ENCODE measurements at regions not wholly inside any gene's neighbourhood (a gene's known extent, or its start where the extent isn't known, plus 50 kb on each side); places are given as distances from the start of the nearest gene placed in this dataset.

GRCh38 chr2:19748073-19748375, 153.8 kb downstream of the TTC32 start:
- no peak for DNase-seq (ENCODE audit: low read depth)

DNA sequence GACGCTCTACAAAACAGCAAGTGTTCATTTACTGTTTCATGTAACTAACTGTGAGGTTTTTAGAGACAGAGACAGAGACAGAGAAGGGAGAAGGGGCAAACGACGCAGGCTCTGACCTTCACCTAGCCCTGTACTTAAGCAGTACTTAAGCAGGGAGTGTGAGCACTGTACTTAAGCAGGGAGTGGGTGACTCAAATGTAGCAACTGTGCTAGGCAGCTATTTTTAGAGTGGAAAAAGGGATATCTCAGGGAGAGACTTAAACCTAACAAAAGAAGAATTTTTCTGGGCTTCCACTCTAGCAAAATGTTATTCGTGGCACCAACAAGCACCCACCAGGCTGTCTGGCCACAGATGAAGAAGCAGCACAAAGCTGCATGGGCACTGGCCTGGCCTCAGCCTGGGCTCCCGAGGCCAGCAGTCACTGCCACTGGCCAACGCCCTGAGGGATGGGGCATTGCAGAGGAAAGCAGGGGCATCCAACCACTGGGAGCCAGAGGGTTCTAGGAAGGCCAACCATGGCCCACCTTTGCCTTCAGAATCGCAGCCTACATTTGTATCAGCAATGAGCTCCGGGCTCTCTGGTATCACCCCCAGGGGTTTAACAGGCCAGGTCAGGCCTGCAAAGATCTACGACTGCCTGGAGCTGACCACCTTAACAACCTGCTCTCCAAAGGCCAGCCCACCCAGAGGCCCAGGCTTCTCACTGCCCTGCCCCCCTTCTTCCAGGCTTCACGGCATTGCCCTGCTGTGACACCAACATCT, 154.3 kb downstream of the TTC32 start:
- no peak for DNase-seq (ENCODE audit: low read depth)

DNA sequence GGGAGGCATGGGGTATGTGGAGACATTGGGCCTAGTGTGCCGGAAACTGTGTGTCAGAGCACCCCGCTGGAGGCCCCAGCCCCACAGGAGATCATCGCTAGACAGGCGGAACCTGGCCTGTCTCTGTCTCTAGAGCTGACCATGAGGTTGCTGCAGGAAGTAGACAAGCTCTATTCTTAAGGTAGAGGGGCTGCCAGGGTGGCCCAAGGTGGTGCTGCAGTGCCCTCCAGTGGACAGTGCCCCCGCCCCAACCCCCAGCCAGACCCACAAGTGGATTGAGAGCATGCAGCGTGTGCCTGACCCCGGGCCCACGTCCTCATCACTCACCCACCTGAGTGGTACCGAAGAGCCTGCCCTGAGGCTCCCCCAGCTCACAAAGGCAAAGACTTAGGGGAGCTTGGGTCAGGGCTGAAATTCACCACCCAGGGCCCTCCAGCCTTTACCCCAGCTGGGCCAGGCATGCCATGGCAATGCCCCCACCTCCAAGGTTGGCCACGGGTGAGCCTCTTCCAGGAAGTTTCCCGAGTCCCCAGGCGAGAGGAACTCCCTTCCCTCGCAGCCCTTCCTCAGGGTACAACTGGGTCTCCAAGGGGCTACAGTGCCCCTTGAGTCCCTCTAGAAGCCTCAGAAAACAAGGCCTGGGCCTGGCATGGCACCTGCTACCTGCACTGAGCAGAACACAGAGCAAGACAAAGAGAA, 155.0 kb downstream of the TTC32 start:
- no peak for DNase-seq (ENCODE audit: low read depth)

- DNase-seq (ENCODE audit: low read depth), result no peak
Observed at GRCh38 chr2:19746137-19746600, 155.6 kb downstream of the TTC32 start.

DNA sequence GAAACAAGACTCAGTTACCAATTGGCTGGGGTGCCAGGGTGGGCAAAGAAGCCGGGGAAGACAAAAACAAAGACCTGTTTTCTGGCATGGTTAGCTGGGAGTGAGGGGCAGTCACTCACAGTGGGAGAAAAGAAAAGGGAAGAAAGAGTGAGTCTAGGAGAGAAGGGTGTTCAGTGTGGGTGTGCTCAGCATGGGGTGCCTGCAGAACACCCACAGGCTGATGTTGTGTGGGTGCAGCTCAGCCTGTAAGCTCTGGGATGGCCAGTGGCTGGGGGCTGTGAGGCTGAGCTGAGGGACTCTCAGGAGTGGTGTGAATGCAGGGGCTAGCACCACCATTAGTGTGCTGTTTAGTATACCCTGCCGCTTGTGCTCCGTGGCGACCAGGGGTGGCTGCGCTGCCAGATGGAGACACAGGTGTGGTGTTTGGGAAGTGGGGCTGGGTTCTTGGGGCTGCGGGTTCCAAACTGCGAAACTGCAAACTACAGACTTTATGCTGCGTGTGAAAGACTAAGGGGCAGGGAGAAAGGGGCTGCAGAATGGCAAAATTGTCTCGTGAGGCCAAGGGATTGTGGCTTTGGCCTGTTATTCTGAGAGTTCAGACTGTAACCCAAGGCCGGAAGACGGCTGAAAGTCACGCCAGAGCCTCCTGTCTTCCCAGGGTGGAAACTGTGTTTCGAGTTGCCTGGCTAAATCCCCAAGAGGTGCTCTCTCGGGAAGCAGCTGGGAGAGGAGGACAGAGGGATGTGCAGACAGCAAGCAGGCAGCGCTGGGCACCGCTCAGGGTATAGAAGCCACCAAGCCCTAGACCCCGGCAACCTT, 156.3 kb downstream of the TTC32 start:
- DNase-seq (ENCODE audit: low read depth), result no peak

DNA sequence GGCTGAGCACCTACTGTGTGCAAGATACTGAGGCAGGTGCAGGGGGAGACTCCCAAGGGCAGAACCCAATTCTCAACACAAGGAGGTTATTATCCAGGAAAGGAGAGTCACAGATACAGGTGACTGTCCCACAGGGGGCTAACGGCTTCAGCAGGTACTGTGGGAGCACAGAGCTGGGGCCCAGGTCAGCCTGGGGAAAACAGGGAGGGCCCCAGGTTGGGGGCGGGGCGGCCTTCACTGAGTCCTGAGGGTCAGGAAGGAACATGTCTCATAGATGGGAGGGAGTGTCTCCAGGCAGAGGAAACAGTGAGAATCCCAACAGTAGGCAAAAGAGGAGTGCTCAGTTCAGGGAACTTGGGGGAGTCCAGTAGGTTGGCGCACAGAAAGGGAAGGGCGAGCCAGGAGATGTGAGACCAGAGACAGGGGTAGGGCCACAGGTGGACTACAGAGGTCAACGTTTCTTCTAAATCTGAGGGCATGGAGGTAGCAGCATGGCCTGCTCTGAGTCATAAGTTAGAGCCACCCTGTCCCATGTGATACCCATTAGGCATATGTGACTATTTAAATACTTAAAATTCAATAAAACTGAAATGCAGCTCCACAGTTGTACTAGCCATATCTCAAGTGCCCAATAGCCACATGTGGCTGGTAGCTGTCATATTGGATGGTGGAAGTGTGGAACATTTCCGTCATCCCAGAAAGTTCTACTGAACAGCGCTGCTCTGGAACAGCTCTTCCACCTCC, 157.2 kb downstream of the TTC32 start:
- DNase-seq (ENCODE audit: low read depth), result no peak

GRCh38 chr2:19743641-19744040, 158.1 kb downstream of the TTC32 start:
- DNase-seq (ENCODE audit: low read depth), result no peak

GRCh38 chr2:19742872-19743271, 158.9 kb downstream of the TTC32 start:
- no peak for DNase-seq (ENCODE audit: low read depth)

- no peak for DNase-seq (ENCODE audit: low read depth)
Observed at GRCh38 chr2:19739256-19739655, 162.5 kb downstream of the TTC32 start.

DNA sequence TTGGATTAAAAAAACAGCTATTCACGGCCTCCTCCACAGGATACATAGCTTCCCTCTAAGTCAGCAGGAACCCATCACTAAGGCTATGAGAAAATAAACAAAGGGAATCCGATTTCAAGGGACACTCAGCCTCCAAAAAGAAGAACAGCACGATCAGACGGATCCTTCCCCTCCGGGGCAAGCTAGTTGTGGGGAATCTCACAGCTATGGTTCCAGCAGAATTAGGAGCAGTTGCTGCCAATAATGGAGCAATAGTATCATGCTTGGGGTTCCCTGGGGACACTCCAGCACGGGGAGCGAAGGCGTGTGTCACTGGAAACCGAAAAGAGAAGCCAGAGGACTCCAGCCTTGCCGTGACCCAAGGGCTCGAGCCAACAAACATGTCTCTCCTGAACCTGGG, 163.1 kb downstream of the TTC32 start:
- DNase-seq (ENCODE audit: low read depth), result no peak

GRCh38 chr2:19736191-19736831, 165.5 kb downstream of the TTC32 start:
- no peak for DNase-seq (ENCODE audit: low read depth)

GRCh38 chr2:19733951-19734425, 167.8 kb downstream of the TTC32 start:
- DNase-seq (ENCODE audit: low read depth), result no peak

GRCh38 chr2:19733390-19733789, 168.4 kb downstream of the TTC32 start:
- DNase-seq (ENCODE audit: low read depth), result no peak

DNA sequence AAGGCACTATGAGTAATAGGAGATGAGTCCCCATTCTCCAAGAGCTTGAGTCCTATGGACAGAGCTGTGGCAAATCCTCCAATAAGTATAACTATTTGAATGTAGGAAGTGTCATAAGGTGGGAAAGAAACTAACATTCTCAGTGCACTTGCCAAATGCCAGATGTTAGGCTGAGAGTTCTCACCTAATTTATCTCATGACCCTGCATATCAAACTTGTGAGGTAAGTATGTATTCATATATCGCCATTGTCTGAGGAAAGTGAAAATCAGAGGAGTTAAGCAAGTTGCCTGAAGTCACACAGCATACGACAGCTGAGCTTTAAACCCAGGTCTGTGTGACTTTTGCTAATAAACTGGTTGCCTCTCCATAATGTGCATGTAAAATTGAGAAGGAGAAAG, 169.5 kb downstream of the TTC32 start:
- DNase-seq (ENCODE audit: low read depth), result no peak

- no peak for DNase-seq (ENCODE audit: low read depth)
Observed at GRCh38 chr2:19731515-19731914, 170.3 kb downstream of the TTC32 start.

GRCh38 chr2:19731037-19731436, 170.7 kb downstream of the TTC32 start:
- DNase-seq (ENCODE audit: low read depth), result no peak

DNA sequence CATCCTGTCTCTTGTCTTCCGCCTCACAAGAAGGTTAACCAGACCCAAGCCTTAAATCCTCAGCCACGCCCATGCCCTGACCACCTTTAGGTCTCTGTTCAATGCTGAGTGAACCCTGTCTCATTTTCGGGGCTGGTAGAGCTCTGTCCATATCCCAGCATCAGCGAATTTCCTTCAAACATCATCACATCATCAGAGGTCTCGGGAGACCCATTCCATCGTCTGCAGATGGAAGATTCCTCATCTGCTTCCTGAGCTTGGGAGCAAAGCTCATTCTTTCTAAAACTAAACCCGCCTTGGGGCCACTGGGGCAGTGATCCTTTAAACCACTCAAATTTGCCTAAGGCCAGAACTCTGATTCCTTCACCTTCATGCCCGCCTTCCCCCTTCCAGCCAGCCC, 173.7 kb downstream of the TTC32 start:
- no peak for DNase-seq (ENCODE audit: low read depth)

- no peak for DNase-seq (ENCODE audit: low read depth)
Observed at GRCh38 chr2:19725392-19725791, 176.4 kb downstream of the TTC32 start.

- DNase-seq (ENCODE audit: low read depth), result no peak
Observed at GRCh38 chr2:19723021-19723420, 178.8 kb downstream of the TTC32 start.

DNA sequence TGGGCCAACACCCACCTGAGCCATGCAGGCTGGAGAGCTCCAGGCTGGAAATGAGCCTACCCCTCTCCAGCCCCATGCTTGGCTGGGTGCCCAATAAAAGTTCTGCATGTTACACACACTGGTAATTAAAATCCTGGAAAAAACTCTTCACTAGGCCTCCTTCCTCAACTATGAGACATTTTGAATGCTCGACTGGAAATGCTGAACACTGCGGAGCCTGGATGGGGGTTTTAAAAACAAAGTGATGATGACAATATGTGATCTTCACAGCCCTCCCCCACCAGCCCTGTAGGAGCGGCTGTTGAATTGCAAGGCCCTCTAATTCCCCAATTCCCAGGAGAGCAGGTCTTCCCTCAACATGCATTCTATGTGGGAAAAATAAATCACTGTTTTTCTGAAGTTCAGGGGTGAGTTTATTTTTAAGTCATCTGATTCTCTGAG, 179.2 kb downstream of the TTC32 start:
- no peak for DNase-seq (ENCODE audit: low read depth)

GRCh38 chr2:19720306-19720705, 181.5 kb downstream of the TTC32 start:
- DNase-seq (ENCODE audit: low read depth), result no peak

DNA sequence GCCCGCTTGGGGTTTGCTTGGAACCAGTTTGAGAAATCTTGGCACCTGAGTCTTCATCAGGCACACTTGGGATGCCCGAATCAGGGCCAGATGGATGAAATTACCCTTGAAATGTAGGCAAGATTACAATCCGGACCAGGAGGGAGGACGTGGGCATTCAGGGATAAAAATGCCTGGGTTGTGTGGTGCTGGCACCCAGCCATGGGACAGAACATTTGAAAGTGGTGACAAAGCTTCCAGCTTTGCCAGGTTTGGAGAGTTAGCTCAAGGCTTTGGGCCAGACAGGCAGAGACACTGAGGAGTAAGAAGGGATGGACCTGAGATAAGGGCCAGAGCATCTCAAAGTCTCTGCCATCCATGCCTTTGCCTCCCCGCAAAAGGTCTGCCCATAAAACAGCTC, 182.2 kb downstream of the TTC32 start:
- DNase-seq (ENCODE audit: low read depth), result no peak
